Glomerular visceral epithelial cell (primary cell): ENCODE measurements at regions not wholly inside any gene's neighbourhood (a gene's known extent, or its start where the extent isn't known, plus 50 kb on each side); places are given as distances from the start of the nearest gene placed in this dataset.
"Not testable (repeated sequence)": the region's sequence is repeated elsewhere in the genome, so short reads cannot be mapped to it uniquely, and the experiment has no call there.

Experiments used
- DNase-seq: peaks from one replicate; pipeline ENCODE4 v3.0.0-alpha.2; 2016; ENCODE audit errors: extremely low spot score

GRCh38 chr16:59881376-59881775 lies 1147.3 kb upstream of the GOT2 start:
- DNase-seq: no peak

DNA sequence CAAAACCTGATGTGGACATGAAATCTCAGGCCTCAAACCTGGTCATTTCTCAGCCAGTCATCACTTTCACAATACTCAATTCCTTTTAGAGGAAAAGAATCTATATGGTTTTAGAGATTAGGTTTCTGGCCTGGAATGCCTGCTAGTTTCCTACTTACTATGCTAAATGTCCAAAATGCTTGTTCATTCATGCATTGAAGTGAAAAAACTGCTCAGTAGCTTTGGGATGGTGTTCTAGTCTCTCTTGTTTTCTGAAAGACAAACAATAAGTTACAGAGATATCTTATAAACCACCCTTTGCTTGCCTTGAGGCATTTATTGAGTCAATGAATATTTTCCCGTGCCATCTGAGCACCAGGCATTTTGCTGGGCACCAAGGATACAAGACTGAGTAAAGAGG lies 1146.5 kb upstream of the GOT2 start:
- no peak for DNase-seq

DNA sequence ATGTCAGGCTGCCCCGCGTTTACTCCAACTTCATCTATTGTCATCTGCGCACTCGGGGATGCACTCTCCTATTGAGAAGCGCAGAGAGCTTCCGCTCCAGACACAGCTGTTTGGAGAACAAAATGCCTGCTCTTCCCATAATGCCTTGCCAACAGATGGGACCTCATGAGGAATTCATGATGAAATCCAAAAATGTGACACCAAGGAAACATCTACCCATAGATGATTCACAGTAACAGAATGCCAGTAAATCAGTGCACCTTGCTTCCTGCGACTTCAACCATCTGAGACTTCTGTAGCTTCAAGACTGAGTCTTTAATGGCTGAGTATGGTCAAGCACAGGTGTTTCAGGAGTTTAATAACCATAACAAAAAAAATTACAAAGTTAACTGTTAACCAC lies 1144.9 kb upstream of the GOT2 start:
- no peak for DNase-seq

DNA sequence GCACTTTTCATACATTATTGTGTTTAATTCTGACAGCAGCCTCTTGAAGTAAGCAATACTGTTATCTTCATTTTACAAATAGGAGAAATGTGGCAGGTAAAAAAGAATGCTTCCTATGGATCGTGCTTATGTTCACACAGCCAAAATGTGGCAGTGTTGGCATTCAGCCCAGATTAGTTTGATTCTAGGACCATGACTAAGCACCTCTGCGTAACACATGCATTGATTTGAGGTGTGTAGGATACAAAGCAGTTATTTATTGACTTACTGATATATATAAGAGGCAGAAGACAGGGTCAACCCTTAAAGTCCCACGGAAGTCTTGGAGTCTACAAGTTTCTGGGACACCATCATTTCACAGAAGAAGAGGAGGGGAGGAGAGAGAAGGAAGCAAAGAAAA lies 1144.4 kb upstream of the GOT2 start:
- DNase-seq: no peak

DNA sequence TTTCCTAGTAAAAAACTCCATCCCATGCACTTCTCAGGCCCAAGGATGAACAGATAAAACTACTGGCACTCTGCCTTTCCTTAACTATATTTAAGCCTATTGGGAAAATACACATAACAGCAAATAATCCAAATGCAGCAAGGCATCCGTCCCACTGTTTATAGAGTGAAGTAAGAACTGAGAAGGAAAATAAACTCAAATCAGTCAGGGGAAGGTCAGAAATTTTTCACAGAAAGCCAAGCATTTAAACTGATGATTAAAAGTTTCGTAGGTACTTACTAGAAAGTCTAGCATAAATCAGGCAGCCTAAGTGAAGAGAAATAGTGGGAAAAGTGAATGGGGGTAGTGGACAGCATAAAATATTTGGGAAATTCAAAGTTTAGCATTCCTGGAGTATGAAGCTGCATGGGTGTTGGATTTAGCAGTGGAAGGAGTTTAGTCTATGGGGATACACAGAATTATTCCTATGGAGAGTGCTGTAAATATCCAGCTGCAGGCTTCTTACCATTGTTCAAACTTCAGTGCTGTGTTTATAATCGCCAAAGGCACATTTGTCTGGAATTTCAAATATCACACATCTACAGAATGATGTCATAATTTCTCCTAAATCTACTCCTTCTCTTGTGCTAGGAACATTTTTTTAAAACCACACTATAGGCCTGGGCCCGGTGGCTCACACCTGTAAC lies 1131.0 kb upstream of the GOT2 start:
- no peak for DNase-seq

- DNase-seq: no peak
These were observed 1125.7 kb upstream of the GOT2 start for GRCh38 chr16:59859676-59860402.

GRCh38 chr16:59854846-59855439 lies 1120.8 kb upstream of the GOT2 start:
- no peak for DNase-seq

- DNase-seq: no peak
These were observed 1115.6 kb upstream of the GOT2 start for GRCh38 chr16:59849716-59850115.

- no peak for DNase-seq
These were observed 1114.2 kb upstream of the GOT2 start for GRCh38 chr16:59848296-59848695.

DNA sequence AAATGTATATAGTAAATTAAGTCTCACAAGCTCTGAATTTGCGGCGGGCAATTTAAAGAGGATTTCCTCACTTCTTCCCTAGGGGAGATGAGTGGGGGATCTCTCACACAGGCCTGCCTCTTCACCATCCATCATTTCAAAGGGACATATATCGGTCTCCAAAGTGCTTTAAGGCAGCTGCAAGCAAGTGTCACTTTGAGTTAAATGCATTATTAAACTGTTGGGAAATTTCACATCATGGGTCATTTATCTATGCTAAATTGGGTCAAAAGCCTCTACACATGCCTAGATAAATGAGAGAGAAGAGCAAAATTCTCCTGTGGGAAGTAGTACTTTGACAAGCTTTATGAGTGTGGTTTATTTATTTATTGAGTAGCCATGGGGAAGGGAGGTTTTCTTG lies 1106.1 kb upstream of the GOT2 start:
- DNase-seq: no peak

- no peak for DNase-seq
These were observed 1092.7 kb upstream of the GOT2 start for GRCh38 chr16:59826767-59827166.

- not testable (repeated sequence) for DNase-seq
These were observed 1075.4 kb upstream of the GOT2 start for GRCh38 chr16:59809488-59809887.

GRCh38 chr16:59783191-59783590 lies 1049.1 kb upstream of the GOT2 start:
- no peak for DNase-seq

- no peak for DNase-seq
These were observed 1039.2 kb upstream of the GOT2 start for GRCh38 chr16:59773330-59773729.

DNA sequence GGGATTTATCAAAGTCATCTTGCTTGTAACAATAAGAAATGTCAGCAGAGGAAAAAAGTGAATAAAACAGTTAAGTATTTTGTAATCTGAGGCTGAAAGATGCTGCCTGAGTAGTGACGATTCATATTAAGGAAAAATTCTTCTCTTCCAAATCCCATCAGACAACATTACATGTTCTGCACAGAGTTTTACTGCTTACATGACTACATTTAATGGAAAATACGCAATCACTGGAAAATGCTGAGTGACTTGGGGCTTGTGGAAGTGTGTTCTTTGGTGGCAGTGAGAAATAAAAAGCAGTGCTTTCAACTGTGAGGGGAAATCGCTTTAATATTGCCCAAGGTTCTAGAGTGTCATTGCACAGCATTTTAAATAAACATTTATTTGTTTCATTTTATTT lies 1025.2 kb upstream of the GOT2 start:
- no peak for DNase-seq

- DNase-seq: no peak
These were observed 1024.7 kb upstream of the GOT2 start for GRCh38 chr16:59758848-59759247.

- no peak for DNase-seq
These were observed 1020.7 kb upstream of the GOT2 start for GRCh38 chr16:59754854-59755253.

DNA sequence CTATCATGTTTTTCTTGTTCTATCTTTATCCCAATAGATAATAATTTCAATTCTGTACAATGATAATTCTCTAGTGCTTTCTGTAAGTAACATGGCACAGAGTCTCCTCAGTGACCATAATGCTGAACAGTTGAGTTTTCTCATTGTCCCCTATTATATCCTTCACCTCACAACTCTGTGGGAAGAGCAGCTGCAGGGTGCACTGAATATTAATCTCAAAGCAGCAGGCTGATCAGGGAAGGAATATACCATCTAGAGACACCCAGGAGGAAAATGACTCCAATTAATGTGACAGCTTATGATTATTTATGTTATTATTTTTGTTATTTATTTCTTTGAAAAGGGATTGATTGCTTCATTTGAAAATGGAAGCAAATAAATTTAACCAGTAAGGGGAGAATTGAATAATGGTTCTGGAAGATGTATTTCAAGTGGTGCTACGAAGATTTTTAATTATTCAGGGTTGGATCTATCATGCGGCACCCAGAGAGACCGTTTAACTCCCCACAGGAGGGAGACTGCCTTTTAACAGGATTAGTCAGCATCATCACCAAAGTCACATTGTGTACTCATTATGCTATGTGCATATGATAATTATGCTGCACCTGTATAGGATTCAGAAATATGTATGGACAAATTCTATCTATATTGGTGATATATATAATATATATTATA lies 1015.7 kb upstream of the GOT2 start:
- DNase-seq: no peak

GRCh38 chr16:59748531-59748930 lies 1014.4 kb upstream of the GOT2 start:
- no peak for DNase-seq

DNA sequence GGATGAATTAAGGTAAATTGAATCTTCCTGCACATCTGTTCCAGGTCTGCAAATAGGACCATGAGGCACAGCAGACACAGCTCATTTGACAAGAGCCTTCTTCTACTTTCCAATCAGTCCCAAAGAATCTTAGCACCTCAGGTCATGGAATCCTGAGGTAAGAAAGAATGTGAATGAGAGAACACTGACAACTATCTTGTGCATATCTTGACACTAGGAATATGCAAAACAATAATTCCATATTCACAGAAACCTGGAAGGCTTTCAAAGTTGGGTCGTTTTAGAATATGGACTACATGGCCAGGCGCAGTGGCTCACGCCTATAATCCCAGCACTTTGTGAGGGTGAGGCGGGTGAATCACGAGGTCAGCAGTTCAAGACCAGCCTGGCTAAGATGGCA lies 1009.4 kb upstream of the GOT2 start:
- no peak for DNase-seq

DNA sequence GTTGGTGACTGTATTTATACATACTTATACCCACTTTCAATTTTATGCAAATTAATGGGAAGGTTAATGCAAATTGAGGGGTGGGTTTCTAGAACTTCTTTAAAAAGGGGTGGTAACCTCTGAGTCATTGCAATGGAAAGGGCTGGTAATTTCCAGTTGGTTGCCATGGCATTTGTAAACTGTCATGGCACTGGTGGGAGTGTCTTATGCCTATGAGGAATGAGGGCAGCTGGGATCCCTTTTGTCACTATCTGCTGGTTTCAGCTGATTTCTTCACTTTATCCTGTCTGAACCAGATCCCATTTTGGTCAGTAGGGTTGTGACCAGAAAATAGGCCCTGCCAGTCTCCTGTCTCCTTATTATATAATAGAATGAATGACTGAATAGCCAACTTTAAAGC lies 1006.7 kb upstream of the GOT2 start:
- DNase-seq: no peak

DNA sequence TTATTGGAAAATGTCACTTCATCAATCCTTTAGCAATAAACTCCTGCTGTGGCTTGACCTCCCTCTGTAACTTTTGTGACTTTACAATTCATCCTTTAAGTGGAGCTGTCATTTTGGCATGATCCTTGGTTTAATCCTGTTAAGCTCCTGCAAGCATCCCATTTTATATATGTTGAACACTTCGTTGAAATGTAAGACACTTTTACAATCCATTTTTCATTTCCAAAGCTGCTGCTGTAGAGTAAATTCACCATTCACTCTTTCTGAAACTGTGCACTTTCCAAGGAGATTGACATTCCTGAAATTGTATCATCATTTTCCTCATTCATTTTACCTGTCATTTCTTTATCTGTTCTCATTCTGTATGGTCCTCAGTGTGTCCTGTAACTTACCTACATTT lies 1003.2 kb upstream of the GOT2 start:
- no peak for DNase-seq

DNA sequence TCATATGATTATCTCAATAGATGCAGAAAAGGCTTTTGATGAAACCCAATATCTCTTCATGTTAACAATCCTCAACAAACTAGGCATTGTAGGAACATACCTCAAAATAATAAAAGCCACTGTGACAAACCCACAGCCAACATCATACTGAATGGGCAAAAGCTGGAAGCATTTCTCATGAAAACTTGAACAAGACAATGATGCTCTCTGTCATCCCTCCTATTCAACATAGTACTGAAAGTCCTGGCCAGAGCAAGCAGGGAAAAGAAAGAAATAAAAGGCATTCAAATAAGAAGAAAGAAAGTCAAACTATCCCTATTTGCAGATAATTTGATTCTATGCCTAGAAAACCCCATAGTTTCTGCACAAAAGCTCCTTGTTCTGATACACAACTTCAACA lies 999.2 kb upstream of the GOT2 start:
- no peak for DNase-seq
